ENCODE measurements at regions not wholly inside any gene's neighbourhood (a gene's known extent, or its start where the extent isn't known, plus 50 kb on each side); places are given as distances from the start of the nearest gene placed in this dataset.

DNA sequence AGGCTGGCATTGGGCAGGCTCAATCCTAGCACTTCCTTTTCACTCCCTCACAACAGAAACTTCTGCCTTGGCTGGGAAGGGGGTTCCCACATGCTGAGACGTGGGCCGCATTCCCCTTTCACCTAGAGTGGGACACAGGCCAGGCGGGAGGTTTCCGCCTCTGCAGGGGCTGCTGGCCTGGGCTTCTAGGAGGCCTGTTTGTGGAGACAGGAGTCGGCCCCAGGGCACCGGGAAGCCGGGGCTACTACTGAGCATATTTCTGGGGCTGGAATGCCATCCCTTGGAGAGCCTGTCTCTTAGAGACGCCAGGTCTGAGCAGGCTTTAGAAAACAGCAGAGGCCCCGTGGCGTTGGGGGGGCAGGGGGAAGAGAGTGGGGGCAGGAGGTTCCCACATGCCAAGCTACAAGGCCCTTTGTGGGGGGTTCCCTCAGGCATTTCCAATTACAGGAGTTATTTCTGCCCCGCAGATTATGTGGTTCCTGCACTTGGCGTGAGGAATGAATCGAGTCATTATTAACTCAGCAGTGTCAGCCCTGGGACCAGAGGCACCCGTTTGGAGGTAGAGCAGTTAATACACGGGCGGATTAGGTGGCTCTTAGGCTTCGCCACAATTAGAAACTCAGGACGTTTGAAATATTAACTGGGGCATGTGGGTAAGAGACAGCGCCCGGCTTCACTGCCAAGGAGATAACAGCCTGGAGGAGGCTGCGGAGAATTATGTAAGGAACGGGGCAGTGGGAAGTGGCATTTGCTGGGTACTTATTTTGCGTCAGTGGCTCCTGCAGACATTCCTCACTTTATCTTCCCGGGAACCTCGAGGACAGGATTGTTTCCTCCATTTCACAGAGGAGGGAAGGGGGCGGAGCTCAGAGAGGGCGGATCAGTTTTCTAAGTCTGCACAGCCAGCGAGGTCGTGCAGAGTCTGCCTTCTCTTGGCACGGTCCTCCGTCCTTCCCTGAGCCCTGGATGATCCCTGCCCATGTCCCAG lies 162.5 kb downstream of the MAF start (continued):
- no peak for TF ChIP-seq RCOR1 (IDR thresholded peaks at IDR 0.05; ENCODE audit: insufficient replicate concordance, low read length)

DNA sequence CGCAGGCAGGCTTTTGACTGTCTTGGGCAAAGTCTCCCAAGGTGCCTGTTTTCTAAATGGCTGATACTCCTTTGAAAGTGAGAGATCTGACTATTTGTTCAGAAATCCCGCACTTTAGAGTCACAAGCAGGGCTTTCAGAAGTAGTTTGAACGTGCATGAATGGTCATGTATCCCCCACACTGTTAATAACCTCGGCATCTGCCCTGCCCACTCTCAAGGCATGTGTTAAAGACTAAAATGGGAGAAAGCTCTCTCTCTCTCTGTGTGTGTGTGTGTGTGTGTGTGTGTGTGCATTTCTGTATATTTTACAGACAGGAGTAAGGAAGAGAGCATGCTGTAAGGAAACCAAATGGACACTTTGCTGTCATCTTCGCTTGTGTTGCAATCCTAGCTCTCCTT lies 163.7 kb downstream of the MAF start:
- Histone ChIP-seq H2AK9ac (replicated peaks; ENCODE audit: low read depth, low read length, poor library complexity) (no peak overlapping the region), H3K9me3 (ENCODE audit: control insufficient read depth, insufficient read depth, low read length) (peaks cover 32% of the 10 kb centered on the region), H3K56ac (ENCODE audit: extremely low read depth, insufficient read depth, low read length) (no peak overlapping the region), H3K4me3 (ENCODE audit: insufficient read depth, low read depth, low read length) (no peak overlapping the region), H2AK5ac (ENCODE audit: low read depth, low read length) (no peak overlapping the region), H3K9me1 (ENCODE audit: insufficient read depth, low read length) (no peaks in the 10 kb centered on the region), H3K18ac (ENCODE audit: low read depth, low read length) (no peak overlapping the region), H4K5ac (ENCODE audit: low read depth, low read length) (no peak overlapping the region), H2BK20ac (ENCODE audit: low read depth, low read length) (no peak overlapping the region), H2AFZ (replicated peaks; ENCODE audit: low read length, poor library complexity) (no peak overlapping the region), H3K4ac (ENCODE audit: low read depth, low read length) (no peak overlapping the region), H2BK15ac (ENCODE audit: low read depth, low read length) (no peak overlapping the region), H3K4me1 (ENCODE audit: control insufficient read depth, insufficient read depth, low read length) (no peaks in the 10 kb centered on the region), H3K27me3 (ENCODE audit: control insufficient read depth, insufficient read depth, low read length) (no peaks in the 10 kb centered on the region), H3K4me2 (ENCODE audit: low read depth, low read length) (no peak overlapping the region), H3K9ac (ENCODE audit: low read depth, low read length) (no peak overlapping the region), H3K79me1 (ENCODE audit: low read depth in 1 of 2, low read length in 2 of 2) (no peaks in the 10 kb centered on the region; a peak in 1 of 4 replicates), H3K27ac (ENCODE audit: insufficient read depth, low read length) (no peak overlapping the region), H3K14ac (replicated peaks; ENCODE audit: low read depth, low read length) (no peak overlapping the region), H2BK120ac (ENCODE audit: low read depth, low read length) (no peak overlapping the region), H4K8ac (ENCODE audit: low read depth in 2 of 2, low read length in 2 of 2) (no peak overlapping the region), H3K23ac (ENCODE audit: low read depth, low read length) (no peak overlapping the region), H4K20me1 (ENCODE audit: insufficient read depth, low read length) (no peaks in the 10 kb centered on the region), H2BK5ac (ENCODE audit: low read depth, low read length, poor library complexity, severe bottlenecking) (no peak overlapping the region), H4K91ac (ENCODE audit: insufficient read depth, low read depth, low read length) (no peak overlapping the region), H3K36me3 (ENCODE audit: control insufficient read depth, insufficient read depth, low read length) (no peaks in the 10 kb centered on the region)
- no CpG with 5 or more reads among the region's 5 CpGs for WGBS, 2 experiments (ENCODE audit: extremely low coverage in 2 of 2, insufficient read length in 1 of 2)
- ChIA-PET POLR2A (ENCODE audit: unreplicated experiment) (no interaction called here), CTCF (no interaction called here)
- dilution Hi-C loops (cut with HindIII; ENCODE audit: low sequenced_read_pairs, unreplicated experiment) (no loop called here), in situ Hi-C loops (cut with MboI; ENCODE audit: low sequenced_read_pairs) (no loop called here), intact Hi-C loops (cut with micrococcal nuclease) (no loop called here)
- no peak for DNase-seq
- no peak for ATAC-seq (ENCODE audit: low read depth)
- BruUV-seq (replicated peaks): no TSS peak
- TF ChIP-seq RCOR1 (IDR thresholded peaks at IDR 0.05; ENCODE audit: insufficient replicate concordance, low read length) (no peak), MXI1 (IDR thresholded peaks at IDR 0.05; ENCODE audit: borderline replicate concordance, low read depth, low read length) (no peak), MAZ (IDR thresholded peaks at IDR 0.05; ENCODE audit: borderline replicate concordance, low read depth, low read length) (no peak), POLR2A (IDR thresholded peaks at IDR 0.05; ENCODE audit: low read depth, low read length) (no peak), RAD21 (IDR thresholded peaks at IDR 0.05; ENCODE audit: low read length) (no peak), BHLHE40 (IDR thresholded peaks at IDR 0.05; ENCODE audit: low read depth, low read length) (no peak), CEBPB (IDR thresholded peaks at IDR 0.05; ENCODE audit: low read depth, low read length) (no peak), MAFK (IDR thresholded peaks at IDR 0.05; ENCODE audit: low read depth, low read length) (no peak), SMC3 (IDR thresholded peaks at IDR 0.05; ENCODE audit: low read depth, low read length) (no peak)
- TF ChIP-seq, protein P1, sequence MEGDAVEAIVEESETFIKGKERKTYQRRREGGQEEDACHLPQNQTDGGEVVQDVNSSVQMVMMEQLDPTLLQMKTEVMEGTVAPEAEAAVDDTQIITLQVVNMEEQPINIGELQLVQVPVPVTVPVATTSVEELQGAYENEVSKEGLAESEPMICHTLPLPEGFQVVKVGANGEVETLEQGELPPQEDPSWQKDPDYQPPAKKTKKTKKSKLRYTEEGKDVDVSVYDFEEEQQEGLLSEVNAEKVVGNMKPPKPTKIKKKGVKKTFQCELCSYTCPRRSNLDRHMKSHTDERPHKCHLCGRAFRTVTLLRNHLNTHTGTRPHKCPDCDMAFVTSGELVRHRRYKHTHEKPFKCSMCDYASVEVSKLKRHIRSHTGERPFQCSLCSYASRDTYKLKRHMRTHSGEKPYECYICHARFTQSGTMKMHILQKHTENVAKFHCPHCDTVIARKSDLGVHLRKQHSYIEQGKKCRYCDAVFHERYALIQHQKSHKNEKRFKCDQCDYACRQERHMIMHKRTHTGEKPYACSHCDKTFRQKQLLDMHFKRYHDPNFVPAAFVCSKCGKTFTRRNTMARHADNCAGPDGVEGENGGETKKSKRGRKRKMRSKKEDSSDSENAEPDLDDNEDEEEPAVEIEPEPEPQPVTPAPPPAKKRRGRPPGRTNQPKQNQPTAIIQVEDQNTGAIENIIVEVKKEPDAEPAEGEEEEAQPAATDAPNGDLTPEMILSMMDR (conservative IDR thresholded peaks at IDR 0.05; ENCODE audit: low read depth, low read length): no peak
- TF ChIP-seq, protein P2, sequence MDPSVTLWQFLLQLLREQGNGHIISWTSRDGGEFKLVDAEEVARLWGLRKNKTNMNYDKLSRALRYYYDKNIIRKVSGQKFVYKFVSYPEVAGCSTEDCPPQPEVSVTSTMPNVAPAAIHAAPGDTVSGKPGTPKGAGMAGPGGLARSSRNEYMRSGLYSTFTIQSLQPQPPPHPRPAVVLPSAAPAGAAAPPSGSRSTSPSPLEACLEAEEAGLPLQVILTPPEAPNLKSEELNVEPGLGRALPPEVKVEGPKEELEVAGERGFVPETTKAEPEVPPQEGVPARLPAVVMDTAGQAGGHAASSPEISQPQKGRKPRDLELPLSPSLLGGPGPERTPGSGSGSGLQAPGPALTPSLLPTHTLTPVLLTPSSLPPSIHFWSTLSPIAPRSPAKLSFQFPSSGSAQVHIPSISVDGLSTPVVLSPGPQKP (IDR thresholded peaks at IDR 0.05; ENCODE audit: borderline replicate concordance, low read depth, low read length): no peak
- TF ChIP-seq, protein P3, sequence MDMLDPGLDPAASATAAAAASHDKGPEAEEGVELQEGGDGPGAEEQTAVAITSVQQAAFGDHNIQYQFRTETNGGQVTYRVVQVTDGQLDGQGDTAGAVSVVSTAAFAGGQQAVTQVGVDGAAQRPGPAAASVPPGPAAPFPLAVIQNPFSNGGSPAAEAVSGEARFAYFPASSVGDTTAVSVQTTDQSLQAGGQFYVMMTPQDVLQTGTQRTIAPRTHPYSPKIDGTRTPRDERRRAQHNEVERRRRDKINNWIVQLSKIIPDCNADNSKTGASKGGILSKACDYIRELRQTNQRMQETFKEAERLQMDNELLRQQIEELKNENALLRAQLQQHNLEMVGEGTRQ (IDR thresholded peaks at IDR 0.05; ENCODE audit: low read depth, low read length): no peak
